Spleen (tissue), 11 donors: ENCODE measurements at regions not wholly inside any gene's neighbourhood (a gene's known extent, or its start where the extent isn't known, plus 50 kb on each side); places are given as distances from the start of the nearest gene placed in this dataset.

Experiments used
- DNase-seq: peaks from one replicate; pipeline ENCODE4 v3.0.0-alpha.2; 2020
- H3K27ac ChIP-seq, 8 donors: fragments of 200-600 bp; sonication (generic) in 7 of 8; 1 replicate in 4 of 8; 2 replicates in 4 of 8; pipeline versions ENCODE4 v1.5.0 to v1.8.0; 2016 to 2021; ENCODE audit warnings: inconsistent platforms in 4 of 8, mild to moderate bottlenecking in 4 of 8, moderate library complexity in 1 of 8
- H3K27me3 ChIP-seq, 7 donors: fragments of 200-600 bp; sonication (generic) in 6 of 7; replicated peaks in 1 of 7; 1 replicate in 4 of 7; 2 replicates in 3 of 7; pipeline versions ENCODE4 v1.5.0 to v1.8.0; 2016 to 2021; ENCODE audit warnings: inconsistent platforms in 3 of 7, mild to moderate bottlenecking in 1 of 7
- H3K36me3 ChIP-seq, 6 donors: fragments of 200-600 bp; sonication (generic) in 5 of 6; 1 replicate in 4 of 6; 2 replicates in 2 of 6; pipeline versions ENCODE4 v1.5.0 to v1.8.0; 2016 to 2021; ENCODE audit warnings: inconsistent platforms in 2 of 6
- H3K4me1 ChIP-seq, 6 donors: fragments of 200-600 bp; sonication (generic) in 5 of 6; 1 replicate in 3 of 6; 2 replicates in 3 of 6; pipeline versions ENCODE4 v1.5.0 to v1.8.0; 2016 to 2021; ENCODE audit warnings: inconsistent platforms in 3 of 6
- H3K4me3 ChIP-seq, 8 donors: fragments of 200-600 bp; sonication (generic) in 7 of 8; 1 replicate in 4 of 8; 2 replicates in 4 of 8; pipeline versions ENCODE4 v1.5.0 to v1.8.0; 2016 to 2021; ENCODE audit warnings: inconsistent platforms in 4 of 8, mild to moderate bottlenecking in 4 of 8, moderate library complexity in 2 of 8
- H3K9me3 ChIP-seq, 8 donors: fragments of 200-600 bp; sonication (generic) in 7 of 8; 1 replicate in 4 of 8; 2 replicates in 4 of 8; pipeline versions ENCODE4 v1.5.0 to v1.8.0; 2016 to 2021; ENCODE audit warnings: inconsistent platforms in 4 of 8
- CTCF ChIP-seq, 11 experiments: fragments of 200-600 bp in 7 of 11; fragments of 450-650 bp in 4 of 11; sonication (generic) in 4 of 11; IDR thresholded peaks in 8 of 11; conservative IDR thresholded peaks in 3 of 11; 1 replicate in 7 of 11; 2 replicates in 4 of 11; pipeline versions ENCODE4 v1.4.0 to v1.8.0; 2016 to 2021; ENCODE audit warnings: antibody characterized with exemption in 11 of 11, inconsistent platforms in 4 of 11, mild to moderate bottlenecking in 1 of 11
- POLR2A ChIP-seq, 3 donors: fragments of 450-650 bp; IDR thresholded peaks; one replicate each; pipeline ENCODE4 v1.5.1; 2017; ENCODE audit warnings: antibody characterized with exemption in 3 of 3, mild to moderate bottlenecking in 1 of 3
- POLR2AphosphoS5 ChIP-seq, 3 donors: sonication (generic); formaldehyde crosslinking; IDR thresholded peaks; one replicate each; pipeline ENCODE4 v1.5.1; 2017; ENCODE audit warnings: antibody characterized with exemption in 3 of 3
- WGBS, 5 donors: extraction: QIAGEN DNeasy Blood & Tissue Kit in 3 of 5; methylation state at CpG; one replicate each; pipeline versions ENCODE4 v1.1.5 to v1.1.7; 2013 to 2018; 5-methylcytosine and 5-hydroxymethylcytosine counted together
- intact Hi-C: fragments of 100-400 bp; cut with DNase I; formaldehyde crosslinking; loops from one replicate; pipeline ENCODE4 v1.15.0; 2023; ENCODE audit warnings: low total_unique reads
- donor health status: healthy with polysubstance abuse.
- donor health status: DM: no; HTN: no; CAD: no; lungs with moderate emphysema.
- donor health status: DM: no; HTN: no; CAD: no.
- donor health status: Bipolar disorder and iron deficiency.
- donor health status: healthy.
- donor health status: DM: no; HTN: no; CAD: no.
- donor health status: DM: yes; HTN: yes; CAD: no.

- intact Hi-C loops = no loop called here
- Histone ChIP-seq H3K9me3 (no peaks in the 10 kb centered on the region), H3K36me3 (no peaks in the 10 kb centered on the region), H3K4me3 (no peak overlapping the region), H3K4me1 (peaks cover 0 to 21% (median 2%) of the 10 kb centered on the region in 6 donors), H3K27me3 (no peaks in the 10 kb centered on the region), H3K27ac (peak overlapping the region in 2 of 8 donors; percentile 20 to 27)
- no peak for TF ChIP-seq CTCF (IDR thresholded peaks at IDR 0.05 in 8 of 11, conservative IDR thresholded peaks at IDR 0.05 in 3 of 11)
- TF ChIP-seq POLR2AphosphoS5 (IDR thresholded peaks at IDR 0.05) = no peak
- no peak for TF ChIP-seq POLR2A (IDR thresholded peaks at IDR 0.05)
- DNase-seq = no peak
- WGBS, 5 donors = 68 to 73% (median 72%) methylated on average over 5 of the region's 5 CpGs
Observed at GRCh38 chr2:234272069-234272850, 221.8 kb downstream of the SPP2 start.

- TF ChIP-seq POLR2A (IDR thresholded peaks at IDR 0.05) (no peak), CTCF (IDR thresholded peaks at IDR 0.05 in 8 of 11, conservative IDR thresholded peaks at IDR 0.05 in 3 of 11) (no peak), POLR2AphosphoS5 (IDR thresholded peaks at IDR 0.05) (no peak)
- Histone ChIP-seq H3K27ac (no peak overlapping the region), H3K36me3 (no peaks in the 10 kb centered on the region), H3K27me3 (no peaks in the 10 kb centered on the region), H3K4me1 (peaks cover 0 to 21% (median 2%) of the 10 kb centered on the region in 6 donors), H3K9me3 (no peaks in the 10 kb centered on the region), H3K4me3 (no peak overlapping the region)
- DNase-seq = no peak
- WGBS, 5 donors = 74 to 93% (median 86%) methylated on average over 4 of the region's 4 CpGs
- intact Hi-C loops = no loop called here
Observed at GRCh38 chr2:234271338-234271737, 220.8 kb downstream of the SPP2 start.

GRCh38 chr2:234269769-234270204, 219.3 kb downstream of the SPP2 start:
- Histone ChIP-seq H3K36me3 (no peaks in the 10 kb centered on the region), H3K27ac (no peak overlapping the region), H3K4me1 (peaks cover 0 to 21% (median 2%) of the 10 kb centered on the region in 6 donors), H3K9me3 (no peaks in the 10 kb centered on the region), H3K27me3 (no peaks in the 10 kb centered on the region), H3K4me3 (no peak overlapping the region)
- 57 to 70% (median 68%) methylated on average over 2 of the region's 2 CpGs for WGBS, 5 donors
- TF ChIP-seq CTCF (IDR thresholded peaks at IDR 0.05 in 8 of 11, conservative IDR thresholded peaks at IDR 0.05 in 3 of 11) = no peak
- TF ChIP-seq POLR2A (IDR thresholded peaks at IDR 0.05) = no peak
- TF ChIP-seq POLR2AphosphoS5 (IDR thresholded peaks at IDR 0.05) = no peak
- intact Hi-C loops = no loop called here
- DNase-seq = no peak

- no peak for TF ChIP-seq CTCF (IDR thresholded peaks at IDR 0.05 in 8 of 11, conservative IDR thresholded peaks at IDR 0.05 in 3 of 11)
- TF ChIP-seq POLR2AphosphoS5 (IDR thresholded peaks at IDR 0.05) = no peak
- TF ChIP-seq POLR2A (IDR thresholded peaks at IDR 0.05) = no peak
- Histone ChIP-seq H3K27me3 (no peaks in the 10 kb centered on the region), H3K36me3 (no peaks in the 10 kb centered on the region), H3K4me1 (no peaks in the 10 kb centered on the region), H3K4me3 (no peak overlapping the region), H3K9me3 (no peaks in the 10 kb centered on the region), H3K27ac (no peak overlapping the region)
- DNase-seq = no peak
- intact Hi-C loops = no loop called here
- 59 to 87% (median 83%) methylated on average over 1 of the region's 1 CpG for WGBS, 5 donors
Observed at GRCh38 chr2:234267534-234267933, 217.0 kb downstream of the SPP2 start.
